ENCODE measurements at regions not wholly inside any gene's neighbourhood (a gene's known extent, or its start where the extent isn't known, plus 50 kb on each side); places are given as distances from the start of the nearest gene placed in this dataset.
A peak's percentile ranks its signal among the peaks of the same experiment; 100 is the strongest.

DNA sequence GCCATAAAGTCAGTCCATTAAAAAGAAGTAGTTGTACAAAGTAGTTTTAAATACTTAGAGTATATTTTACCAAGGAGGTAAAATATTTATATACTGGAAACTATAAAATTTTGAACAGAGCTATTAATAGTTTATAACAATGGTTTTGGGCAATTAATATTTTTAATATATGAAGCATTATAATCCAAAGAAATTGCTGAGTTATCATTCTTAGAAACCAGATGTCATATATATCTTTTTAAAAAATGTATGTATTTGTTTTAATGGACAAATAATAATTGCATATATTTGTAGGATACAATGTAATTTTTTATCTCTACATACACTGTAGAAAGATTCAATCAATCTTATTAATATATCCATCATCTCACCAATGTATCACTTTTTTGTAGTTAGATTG is 207.8 kb downstream of the CXXC4 start:
- ATAC-seq, result no peak
- Histone ChIP-seq H3K27me3 (ENCODE audit: control insufficient read depth in 2 of 2, insufficient read depth in 2 of 2, low read length in 2 of 2) (no peaks in the 10 kb centered on the region), H4K20me1 (replicated peaks; ENCODE audit: control insufficient read depth, insufficient read depth, low read length) (no peaks in the 10 kb centered on the region), H3K9me3 (replicated peaks; ENCODE audit: control insufficient read depth, insufficient read depth, low read depth, low read length) (no peaks in the 10 kb centered on the region), H3K4me1 (replicated peaks in 1 of 2; ENCODE audit: control insufficient read depth in 2 of 2, insufficient read depth in 2 of 2, low read length in 2 of 2) (no peaks in the 10 kb centered on the region), H3K9me1 (ENCODE audit: control insufficient read depth, insufficient read depth, low read length) (no peaks in the 10 kb centered on the region), H3K27ac (ENCODE audit: extremely low read depth, low read depth, low read length) (no peak overlapping the region), H3K4me3 (no peak overlapping the region), H3K79me2 (ENCODE audit: control insufficient read depth, insufficient read depth, low read length) (no peaks in the 10 kb centered on the region), H2AFZ (ENCODE audit: low read depth, low read length) (no peak overlapping the region), H3K36me3 (ENCODE audit: control insufficient read depth, insufficient read depth, low read length) (no peaks in the 10 kb centered on the region), H3K4me2 (ENCODE audit: insufficient read depth, low read length) (no peak overlapping the region), H3K9ac (ENCODE audit: insufficient read depth in 1 of 2, low read depth in 2 of 2, low read length in 2 of 2) (no peak overlapping the region)
- FAIRE-seq, result no peak
- in situ Hi-C loops (cut with MboI), result no loop called here
- ChIA-PET POLR2A (no interaction called here), CTCF (ENCODE audit: low intra/inter-chr PET ratio) (no interaction called here)
- intact Hi-C loops (cut with micrococcal nuclease), result no loop called here
- DNase-seq (ENCODE audit: extremely low read depth in 1 of 4, low spot score in 3 of 4), result no peak
- BruUV-seq (replicated peaks), result no TSS peak
- peak; percentile 38; the same call in 1 of the 2 replicates for TF ChIP-seq C11orf30 (IDR thresholded peaks at IDR 0.05; ENCODE audit: low read depth)
- TF ChIP-seq HMG20A (CRISPR knock-in tag; conservative IDR thresholded peaks at IDR 0.05), result no peak
- no peak for TF ChIP-seq ARNT (IDR thresholded peaks at IDR 0.05)
- peak; percentile 76 for TF ChIP-seq ZNF316 (IDR thresholded peaks at IDR 0.05)
- TF ChIP-seq, protein P1, sequence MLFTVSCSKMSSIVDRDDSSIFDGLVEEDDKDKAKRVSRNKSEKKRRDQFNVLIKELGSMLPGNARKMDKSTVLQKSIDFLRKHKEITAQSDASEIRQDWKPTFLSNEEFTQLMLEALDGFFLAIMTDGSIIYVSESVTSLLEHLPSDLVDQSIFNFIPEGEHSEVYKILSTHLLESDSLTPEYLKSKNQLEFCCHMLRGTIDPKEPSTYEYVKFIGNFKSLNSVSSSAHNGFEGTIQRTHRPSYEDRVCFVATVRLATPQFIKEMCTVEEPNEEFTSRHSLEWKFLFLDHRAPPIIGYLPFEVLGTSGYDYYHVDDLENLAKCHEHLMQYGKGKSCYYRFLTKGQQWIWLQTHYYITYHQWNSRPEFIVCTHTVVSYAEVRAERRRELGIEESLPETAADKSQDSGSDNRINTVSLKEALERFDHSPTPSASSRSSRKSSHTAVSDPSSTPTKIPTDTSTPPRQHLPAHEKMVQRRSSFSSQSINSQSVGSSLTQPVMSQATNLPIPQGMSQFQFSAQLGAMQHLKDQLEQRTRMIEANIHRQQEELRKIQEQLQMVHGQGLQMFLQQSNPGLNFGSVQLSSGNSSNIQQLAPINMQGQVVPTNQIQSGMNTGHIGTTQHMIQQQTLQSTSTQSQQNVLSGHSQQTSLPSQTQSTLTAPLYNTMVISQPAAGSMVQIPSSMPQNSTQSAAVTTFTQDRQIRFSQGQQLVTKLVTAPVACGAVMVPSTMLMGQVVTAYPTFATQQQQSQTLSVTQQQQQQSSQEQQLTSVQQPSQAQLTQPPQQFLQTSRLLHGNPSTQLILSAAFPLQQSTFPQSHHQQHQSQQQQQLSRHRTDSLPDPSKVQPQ (CRISPR knock-in tag; IDR thresholded peaks at IDR 0.05; ENCODE audit: borderline replicate concordance), result no peak
- no peak for TF ChIP-seq MGA (IDR thresholded peaks at IDR 0.05)
- no peak for TF ChIP-seq SPI1 (IDR thresholded peaks at IDR 0.05; ENCODE audit: borderline replicate concordance, low read depth, low read length)
- TF ChIP-seq GTF2B (IDR thresholded peaks at IDR 0.05; ENCODE audit: extremely low read depth, insufficient read length), result no peak
- TF ChIP-seq MAFF (IDR thresholded peaks at IDR 0.05; ENCODE audit: low read length), result peak; percentile 29; the same call in 1 of the 2 replicates
- no peak for TF ChIP-seq CBX3 (IDR thresholded peaks at IDR 0.05; ENCODE audit: borderline replicate concordance in 1 of 2, low read length in 2 of 2)
